B cell (primary cell): ENCODE measurements at regions not wholly inside any gene's neighbourhood (a gene's known extent, or its start where the extent isn't known, plus 50 kb on each side); places are given as distances from the start of the nearest gene placed in this dataset.

Experiments
- ATAC-seq: fragments of 200-7000 bp; cut with Tn5 transposase; one replicate; pipeline ENCODE4 v1.10.0; 2021; ENCODE audit warnings: low read depth, mild to moderate bottlenecking, moderate number of reproducible peaks, moderate library complexity
- CTCF ChIA-PET: fragments of 350-600 bp; sonication (Branson Sonifier 250); formaldehyde crosslinking; loops from one replicate; lab custom pipeline; 2021; ENCODE audit warnings: antibody characterized with exemption, inconsistent platforms; lab: Charles Lee
- POLR2A ChIA-PET: fragments of 350-600 bp; sonication (Branson Sonifier 250); formaldehyde crosslinking; loops from one replicate; lab custom pipeline; 2021; ENCODE audit warnings: antibody characterized with exemption; lab: Charles Lee
- DNase-seq: peaks from one replicate; pipeline ENCODE4 v3.0.0; 2013
- H2AFZ ChIP-seq: 2 replicates; pipeline ENCODE4 v1.6.1; 2012; ENCODE audit warnings: mild to moderate bottlenecking, low read depth, low read length; ENCODE audit not compliant: insufficient read depth, poor library complexity, severe bottlenecking
- H3K27ac ChIP-seq, 2 donors: 1 replicate in 1 of 2; 2 replicates in 1 of 2; pipeline ENCODE4 v1.5.1; 2012 to 2013; ENCODE audit warnings: low read length in 2 of 2, mild to moderate bottlenecking in 2 of 2, moderate library complexity in 1 of 2
- H3K27me3 ChIP-seq, 4 experiments: fragments of 200-600 bp in 1 of 4; sonication (generic) in 1 of 4; replicated peaks in 1 of 4; 1 replicate in 2 of 4; 2 replicates in 2 of 4; pipeline versions ENCODE4 v1.6.1 to v1.7.0; 2013 to 2016; ENCODE audit warnings: low read length in 3 of 4, mild to moderate bottlenecking in 2 of 4, mixed read lengths in 1 of 4, moderate library complexity in 1 of 4; ENCODE audit not compliant: insufficient read depth in 4 of 4, control insufficient read depth in 3 of 4; ENCODE audit errors: control extremely low read depth in 1 of 4
- H3K36me3 ChIP-seq, 2 experiments: replicated peaks in 1 of 2; 1 replicate in 1 of 2; 2 replicates in 1 of 2; pipeline versions ENCODE4 v1.6.1 to v1.7.1; 2013; ENCODE audit warnings: low read length in 1 of 2; ENCODE audit not compliant: insufficient read depth in 2 of 2, control insufficient read depth in 1 of 2; ENCODE audit errors: control extremely low read depth in 1 of 2, extremely low read depth in 1 of 2
- H3K4me1 ChIP-seq, 2 donors: fragments of 200-600 bp in 1 of 2; sonication (generic) in 1 of 2; 1 replicate in 1 of 2; 2 replicates in 1 of 2; pipeline versions ENCODE4 v1.5.1 to v1.6.1; 2013 to 2017; ENCODE audit warnings: low read length in 2 of 2; ENCODE audit not compliant: control insufficient read depth in 2 of 2, insufficient read depth in 2 of 2
- H3K4me2 ChIP-seq: replicated peaks from 2 replicates; pipeline ENCODE3; 2012; ENCODE audit warnings: mild to moderate bottlenecking, low read depth, low read length; ENCODE audit not compliant: poor library complexity, severe bottlenecking
- H3K4me3 ChIP-seq, 5 experiments: fragments of 200-600 bp in 1 of 5; sonication (generic) in 1 of 5; 1 replicate in 3 of 5; 2 replicates in 2 of 5; pipeline versions ENCODE4 v1.5.1 to v1.7.0; 2011 to 2016; ENCODE audit warnings: low read length in 4 of 5, mild to moderate bottlenecking in 4 of 5, low read depth in 2 of 5, control low read depth in 1 of 5, moderate library complexity in 1 of 5; ENCODE audit not compliant: insufficient read depth in 1 of 5; ENCODE audit errors: control extremely low read depth in 1 of 5, extremely low read depth in 1 of 5
- H3K79me2 ChIP-seq: fragments of 200-600 bp; sonication (generic); one replicate; pipeline ENCODE4 v1.6.0; 2016; ENCODE audit warnings: low read length; ENCODE audit not compliant: control insufficient read depth, insufficient read depth
- H3K9ac ChIP-seq: fragments of 200-600 bp; sonication (generic); 2 replicates; pipeline ENCODE4 v1.6.1; 2017; ENCODE audit warnings: mild to moderate bottlenecking, low read length, moderate library complexity
- H3K9me3 ChIP-seq, 3 donors: one replicate each; pipeline versions ENCODE4 v1.6.1 to v1.7.1; 2013; ENCODE audit warnings: low read length in 2 of 3; ENCODE audit not compliant: control insufficient read depth in 2 of 3, insufficient read depth in 1 of 3; ENCODE audit errors: control extremely low read depth in 1 of 3
- H4K20me1 ChIP-seq: 2 replicates; pipeline ENCODE4 v1.6.0; 2012; ENCODE audit warnings: mild to moderate bottlenecking, low read length; ENCODE audit not compliant: insufficient read depth, control insufficient read depth, poor library complexity, severe bottlenecking
- H3K27ac Mint-ChIP-seq: one replicate; pipeline ENCODE4 v1.8.0; 2021; ENCODE audit warnings: mixed read lengths
- H3K27me3 Mint-ChIP-seq: one replicate; pipeline ENCODE4 v1.8.0; 2021; ENCODE audit warnings: mixed read lengths
- H3K4me1 Mint-ChIP-seq: one replicate; pipeline ENCODE4 v1.8.0; 2021; ENCODE audit warnings: mixed read lengths
- H3K4me3 Mint-ChIP-seq: one replicate; pipeline ENCODE4 v1.8.0; 2021; ENCODE audit warnings: mixed read lengths
- H3K9me3 Mint-ChIP-seq: one replicate; pipeline ENCODE4 v1.8.0; 2022; ENCODE audit warnings: mixed read lengths; ENCODE audit not compliant: insufficient read depth
- CTCF ChIP-seq: fragments of 200-600 bp; IDR thresholded peaks from one replicate; pipeline ENCODE4 v1.8.0; 2022; ENCODE audit warnings: antibody characterized with exemption, mild to moderate bottlenecking
- EZH2 ChIP-seq: IDR thresholded peaks from 2 replicates; pipeline ENCODE4 v1.6.1; 2012; ENCODE audit warnings: borderline replicate concordance, low read depth, mild to moderate bottlenecking, moderate library complexity, low read length; ENCODE audit not compliant: insufficient read depth, poor library complexity, severe bottlenecking
- WGBS: methylation state at CpG from one replicate; pipeline ENCODE4 v1.1.5; 2013; ENCODE audit warnings: missing lambda C conversion rate; ENCODE audit not compliant: insufficient coverage; 5-methylcytosine and 5-hydroxymethylcytosine counted together
- intact Hi-C: fragments of 100-400 bp; cut with micrococcal nuclease; formaldehyde crosslinking; loops from one replicate; pipeline ENCODE4 v1.10.0; 2022

- DNase-seq (no peak), ATAC-seq (no peak)
- Histone ChIP-seq H3K36me3 (no peaks in the 10 kb centered on the region), H3K4me3 (no peak overlapping the region), H3K27ac (no peak overlapping the region), H3K79me2 (no peaks in the 10 kb centered on the region), H4K20me1 (no peaks in the 10 kb centered on the region), H3K9me3 (peaks cover 0 to 3% (median 0%) of the 10 kb centered on the region in 3 donors), H3K4me2 (no peak overlapping the region), H3K27me3 (peaks cover 0 to 13% (median 2%) of the 10 kb centered on the region in 4 experiments), H2AFZ (no peak overlapping the region), H3K4me1 (peaks cover 5 to 10% of the 10 kb centered on the region in 2 donors), H3K9ac (no peak overlapping the region)
- Mint-ChIP-seq H3K9me3 (no peaks in the 10 kb centered on the region), H3K27ac (no peak overlapping the region), H3K4me3 (no peak overlapping the region), H3K27me3 (no peaks in the 10 kb centered on the region), H3K4me1 (peaks cover 2% of the 10 kb centered on the region)
- intact Hi-C loops, result no loop called here
- no peak for TF ChIP-seq CTCF
- TF ChIP-seq EZH2, result no peak
- CTCF ChIA-PET, result interaction anchor here (1.1 kb wide), 1 partner anchor 256 kb away, joined by 3 read pairs; no protein-coding TSS in a partner anchor
- POLR2A ChIA-PET, result no interaction called here
- 93% methylated on average over 28 of the region's 42 CpGs for WGBS
These were observed 80.3 kb upstream of the FBRSL1 start for GRCh38 chr12:132409495-132410295.
